Stomach smooth muscle (tissue), 2 donors: ENCODE measurements at regions not wholly inside any gene's neighbourhood (a gene's known extent, or its start where the extent isn't known, plus 50 kb on each side); places are given as distances from the start of the nearest gene placed in this dataset.

Source experiments
- H3K27ac ChIP-seq: one replicate; pipeline ENCODE4 v1.7.0; 2013; ENCODE audit warnings: mild to moderate bottlenecking, low read length, inconsistent platforms
- H3K27me3 ChIP-seq, 2 donors: one replicate each; pipeline ENCODE4 v1.7.0; 2013; ENCODE audit warnings: low read length in 2 of 2; ENCODE audit not compliant: insufficient read depth in 2 of 2, control insufficient read depth in 1 of 2
- H3K36me3 ChIP-seq, 2 donors: one replicate each; pipeline ENCODE4 v1.7.0; 2013; ENCODE audit warnings: low read length in 2 of 2; ENCODE audit not compliant: control insufficient read depth in 2 of 2, insufficient read depth in 2 of 2
- H3K4me1 ChIP-seq: one replicate; pipeline ENCODE4 v1.7.0; 2013; ENCODE audit warnings: low read length; ENCODE audit not compliant: control insufficient read depth, insufficient read depth
- H3K4me3 ChIP-seq, 2 donors: one replicate each; pipeline ENCODE4 v1.7.0; 2013; ENCODE audit warnings: low read length in 2 of 2
- H3K9ac ChIP-seq, 2 donors: one replicate each; pipeline ENCODE4 v1.7.0; 2013; ENCODE audit warnings: low read length in 2 of 2, mild to moderate bottlenecking in 1 of 2
- H3K9me3 ChIP-seq, 2 donors: one replicate each; pipeline ENCODE4 v1.7.0; 2013; ENCODE audit warnings: low read length in 2 of 2; ENCODE audit not compliant: control insufficient read depth in 2 of 2
- donor health status: healthy.
- donor health status: Pancreatic carcinoma.

- H3K9me3 ChIP-seq: no peaks in the 10 kb centered on the region
- H3K4me1 ChIP-seq: peaks cover 11% of the 10 kb centered on the region
- H3K27ac ChIP-seq: no peak overlapping the region
- H3K9ac ChIP-seq: no peak overlapping the region
- H3K4me3 ChIP-seq: no peak overlapping the region
- no peaks in the 10 kb centered on the region for H3K36me3 ChIP-seq
- H3K27me3 ChIP-seq: no peaks in the 10 kb centered on the region
These were observed 58.3 kb upstream of the LYST start for GRCh38 chr1:235925016-235925415.

- Histone ChIP-seq H3K9ac (no peak overlapping the region), H3K36me3 (no peaks in the 10 kb centered on the region), H3K27ac (no peak overlapping the region), H3K4me1 (peaks cover 11% of the 10 kb centered on the region), H3K4me3 (no peak overlapping the region), H3K9me3 (no peaks in the 10 kb centered on the region), H3K27me3 (no peaks in the 10 kb centered on the region)
These were observed 56.8 kb upstream of the LYST start for GRCh38 chr1:235923466-235924021.

- no peaks in the 10 kb centered on the region for H3K36me3 ChIP-seq
- no peak overlapping the region for H3K9ac ChIP-seq
- H3K4me3 ChIP-seq: no peak overlapping the region
- peaks cover 17% of the 10 kb centered on the region for H3K4me1 ChIP-seq
- H3K9me3 ChIP-seq: no peaks in the 10 kb centered on the region
- no peaks in the 10 kb centered on the region for H3K27me3 ChIP-seq
- no peak overlapping the region for H3K27ac ChIP-seq
These were observed 54.1 kb upstream of the LYST start for GRCh38 chr1:235920596-235921375.

GRCh38 chr1:235919833-235920441 lies 53.2 kb upstream of the LYST start:
- H3K27ac ChIP-seq: no peak overlapping the region
- no peaks in the 10 kb centered on the region for H3K36me3 ChIP-seq
- H3K27me3 ChIP-seq: no peaks in the 10 kb centered on the region
- H3K4me1 ChIP-seq: peaks cover 17% of the 10 kb centered on the region
- no peak overlapping the region for H3K4me3 ChIP-seq
- H3K9me3 ChIP-seq: no peaks in the 10 kb centered on the region
- no peak overlapping the region for H3K9ac ChIP-seq

- Histone ChIP-seq H3K36me3 (no peaks in the 10 kb centered on the region), H3K4me3 (no peak overlapping the region), H3K27ac (no peak overlapping the region), H3K4me1 (peaks cover 17% of the 10 kb centered on the region), H3K9ac (no peak overlapping the region), H3K9me3 (no peaks in the 10 kb centered on the region), H3K27me3 (no peaks in the 10 kb centered on the region)
These were observed 52.6 kb upstream of the LYST start for GRCh38 chr1:235919127-235919832.

GRCh38 chr1:235918465-235918864 lies 51.8 kb upstream of the LYST start:
- Histone ChIP-seq H3K4me1 (peaks cover 11% of the 10 kb centered on the region), H3K27me3 (no peaks in the 10 kb centered on the region), H3K27ac (no peak overlapping the region), H3K9me3 (no peaks in the 10 kb centered on the region), H3K4me3 (no peak overlapping the region), H3K9ac (no peak overlapping the region), H3K36me3 (no peaks in the 10 kb centered on the region)

- no peak overlapping the region for H3K9ac ChIP-seq
- no peaks in the 10 kb centered on the region for H3K27me3 ChIP-seq
- H3K4me1 ChIP-seq: peaks cover 7% of the 10 kb centered on the region
- H3K4me3 ChIP-seq: no peak overlapping the region
- no peaks in the 10 kb centered on the region for H3K9me3 ChIP-seq
- no peaks in the 10 kb centered on the region for H3K36me3 ChIP-seq
- no peak overlapping the region for H3K27ac ChIP-seq
These were observed 51.3 kb upstream of the LYST start for GRCh38 chr1:235918032-235918431.

- peak overlapping the region; percentile 7 to 47 for H3K9ac ChIP-seq
- H3K4me3 ChIP-seq: no peak overlapping the region
- no peaks in the 10 kb centered on the region for H3K36me3 ChIP-seq
- H3K9me3 ChIP-seq: no peaks in the 10 kb centered on the region
- peak overlapping the region; percentile 37 for H3K27ac ChIP-seq
- no peaks in the 10 kb centered on the region for H3K27me3 ChIP-seq
- peaks cover 6% of the 10 kb centered on the region for H3K4me1 ChIP-seq
These were observed 50.6 kb upstream of the LYST start for GRCh38 chr1:235917267-235917811.
